ENCODE measurements at regions not wholly inside any gene's neighbourhood (a gene's known extent, or its start where the extent isn't known, plus 50 kb on each side); places are given as distances from the start of the nearest gene placed in this dataset.
A peak's percentile ranks its signal among the peaks of the same experiment; 100 is the strongest.
"Not testable (repeated sequence)": the region's sequence is repeated elsewhere in the genome, so short reads cannot be mapped to it uniquely, and the experiment has no call there.

GRCh38 chr1:60949154-60949825 lies 133.1 kb upstream of the NFIA start:
- no peak for DNase-seq

GRCh38 chr1:60948486-60948885 lies 133.9 kb upstream of the NFIA start:
- no peak for DNase-seq

- DNase-seq, result no peak
Observed at GRCh38 chr1:60947367-60947766, 135.0 kb upstream of the NFIA start.

GRCh38 chr1:60942896-60943638 lies 139.3 kb upstream of the NFIA start:
- DNase-seq, result no peak

GRCh38 chr1:60942291-60942690 lies 140.1 kb upstream of the NFIA start:
- no peak for DNase-seq

GRCh38 chr1:60940685-60941084 lies 141.7 kb upstream of the NFIA start:
- DNase-seq, result not testable (repeated sequence)

- DNase-seq, result no peak
Observed at GRCh38 chr1:60937720-60938119, 144.6 kb upstream of the NFIA start.

- no peak for DNase-seq
Observed at GRCh38 chr1:60936591-60937342, 145.6 kb upstream of the NFIA start.

- DNase-seq, result peak; percentile 69
Observed at GRCh38 chr1:60936163-60936562, 146.2 kb upstream of the NFIA start.

- peak; percentile 45 for DNase-seq
Observed at GRCh38 chr1:60935599-60936110, 146.7 kb upstream of the NFIA start.

GRCh38 chr1:60930130-60930529 lies 152.2 kb upstream of the NFIA start:
- DNase-seq, result no peak

- DNase-seq, result peak; percentile 57
Observed at GRCh38 chr1:60924964-60925798, 157.2 kb upstream of the NFIA start.

GRCh38 chr1:60924165-60924564 lies 158.2 kb upstream of the NFIA start:
- no peak for DNase-seq

- DNase-seq, result no peak
Observed at GRCh38 chr1:60923389-60924087, 158.8 kb upstream of the NFIA start.

GRCh38 chr1:60922304-60922703 lies 160.1 kb upstream of the NFIA start:
- no peak for DNase-seq

GRCh38 chr1:60921175-60921574 lies 161.2 kb upstream of the NFIA start:
- no peak for DNase-seq

GRCh38 chr1:60920561-60920960 lies 161.8 kb upstream of the NFIA start:
- no peak for DNase-seq

- DNase-seq, result no peak
Observed at GRCh38 chr1:60918867-60919266, 163.5 kb upstream of the NFIA start.

GRCh38 chr1:60916906-60917305 lies 165.5 kb upstream of the NFIA start:
- peak; percentile 26 for DNase-seq

- DNase-seq, result no peak
Observed at GRCh38 chr1:60916199-60916598, 166.2 kb upstream of the NFIA start.

GRCh38 chr1:60915441-60915840 lies 166.9 kb upstream of the NFIA start:
- DNase-seq, result no peak

GRCh38 chr1:60914982-60915381 lies 167.4 kb upstream of the NFIA start:
- no peak for DNase-seq
